ENCODE measurements at regions not wholly inside any gene's neighbourhood (a gene's known extent, or its start where the extent isn't known, plus 50 kb on each side); places are given as distances from the start of the nearest gene placed in this dataset.

- H3K27me3 ChIP-seq (replicated peaks in 1 of 2; ENCODE audit: control insufficient read depth in 2 of 2, insufficient read depth in 2 of 2, low read length in 1 of 2) = no peaks in the 10 kb centered on the region; a peak in 1 of 4 replicates
- no peak for DNase-seq (ENCODE audit: low read depth, low spot score)
- no peak overlapping the region for H3K4me2 ChIP-seq (ENCODE audit: control insufficient read depth, insufficient read depth)
- ChIA-PET POLR2A (no interaction called here), CTCF (no interaction called here), RAD21 (ENCODE audit: unreplicated experiment) (no interaction called here), SMC1A (ENCODE audit: uncharacterized antibody, unreplicated experiment) (no interaction called here)
- no peak overlapping the region for H3K4me3 ChIP-seq
- no peaks in the 10 kb centered on the region for H3K9me3 ChIP-seq (replicated peaks; ENCODE audit: control insufficient read depth, insufficient read depth, low read length)
- intact Hi-C loops (cut with micrococcal nuclease; ENCODE audit: unreplicated experiment) (no loop called here), in situ Hi-C loops (cut with MboI) (no loop called here)
- H4K20me1 ChIP-seq (ENCODE audit: control insufficient read depth, insufficient read depth) = no peaks in the 10 kb centered on the region
- no peaks in the 10 kb centered on the region for H3K36me3 ChIP-seq (ENCODE audit: control insufficient read depth in 2 of 2, insufficient read depth in 2 of 2, low read length in 1 of 2)
- no peak overlapping the region for H2AFZ ChIP-seq (ENCODE audit: control insufficient read depth, low read depth, low read length)
- no TSS peak for BruUV-seq (replicated peaks)
- no peak for FAIRE-seq
- no peak overlapping the region for H3K9ac ChIP-seq (ENCODE audit: control insufficient read depth, insufficient read depth, low read length)
- TF ChIP-seq BCLAF1 (IDR thresholded peaks at IDR 0.05) (no peak), SMARCA5 (IDR thresholded peaks at IDR 0.05) (no peak)
- no peaks in the 10 kb centered on the region for H3K79me2 ChIP-seq (ENCODE audit: control insufficient read depth, insufficient read depth, low read length)
- H3K27ac ChIP-seq (ENCODE audit: control insufficient read depth, insufficient read depth) = no peak overlapping the region
- no peak for ATAC-seq
- H3K4me1 ChIP-seq (ENCODE audit: control insufficient read depth, insufficient read depth, low read length) = no peaks in the 10 kb centered on the region
These were observed 123.2 kb upstream of the PRNP start for GRCh38 chr20:4563031-4563430.

GRCh38 chr20:4560667-4561066, 125.6 kb upstream of the PRNP start:
- BruUV-seq (replicated peaks) = no TSS peak

More at GRCh38 chr20:4560667-4561066, 125.6 kb upstream of the PRNP start:
- H3K36me3 ChIP-seq (ENCODE audit: control insufficient read depth in 2 of 2, insufficient read depth in 2 of 2, low read length in 1 of 2) = no peaks in the 10 kb centered on the region
- H3K9me3 ChIP-seq (replicated peaks; ENCODE audit: control insufficient read depth, insufficient read depth, low read length) = no peaks in the 10 kb centered on the region
- CTCF ChIA-PET = no interaction called here
- no peaks in the 10 kb centered on the region for H3K4me1 ChIP-seq (ENCODE audit: control insufficient read depth, insufficient read depth, low read length)
- no peak overlapping the region for H3K4me3 ChIP-seq
- H3K9ac ChIP-seq (ENCODE audit: control insufficient read depth, insufficient read depth, low read length) = no peak overlapping the region
- SMC1A ChIA-PET (ENCODE audit: uncharacterized antibody, unreplicated experiment) = no interaction called here
- RAD21 ChIA-PET (ENCODE audit: unreplicated experiment) = no interaction called here
- no peaks in the 10 kb centered on the region for H3K79me2 ChIP-seq (ENCODE audit: control insufficient read depth, insufficient read depth, low read length)
- no peak for DNase-seq (ENCODE audit: low read depth, low spot score)
- ATAC-seq = no peak
- POLR2A ChIA-PET = no interaction called here
- no peak for TF ChIP-seq CREM (IDR thresholded peaks at IDR 0.05; ENCODE audit: low read depth)
- WGBS (ENCODE audit: insufficient coverage, insufficient replicate concordance, low lambda C conversion rate, missing lambda C conversion rate) = 0% methylated on average over 2 of the region's 2 CpGs
- no peak overlapping the region for H2AFZ ChIP-seq (ENCODE audit: control insufficient read depth, low read depth, low read length)
- FAIRE-seq = no peak
- no peak overlapping the region for H3K4me2 ChIP-seq (ENCODE audit: control insufficient read depth, insufficient read depth)
- no peak overlapping the region for H3K27ac ChIP-seq (ENCODE audit: control insufficient read depth, insufficient read depth)
- H4K20me1 ChIP-seq (ENCODE audit: control insufficient read depth, insufficient read depth) = no peaks in the 10 kb centered on the region
- intact Hi-C loops (cut with micrococcal nuclease; ENCODE audit: unreplicated experiment) (no loop called here), in situ Hi-C loops (cut with MboI) (no loop called here)
- no peaks in the 10 kb centered on the region; a peak in 1 of 4 replicates for H3K27me3 ChIP-seq (replicated peaks in 1 of 2; ENCODE audit: control insufficient read depth in 2 of 2, insufficient read depth in 2 of 2, low read length in 1 of 2)

Data from GM12878 (cell line).